CD4-positive, alpha-beta T cell treated with Interleukin-1 beta for 1 hour (primary cell): ENCODE measurements at regions not wholly inside any gene's neighbourhood (a gene's known extent, or its start where the extent isn't known, plus 50 kb on each side); places are given as distances from the start of the nearest gene placed in this dataset.
"Not testable (repeated sequence)": the region's sequence is repeated elsewhere in the genome, so short reads cannot be mapped to it uniquely, and the experiment has no call there.

Source experiments
- DNase-seq, 2 donors: peaks; one replicate each; pipeline ENCODE4 v3.0.0-alpha.2; 2020 to 2022

DNA sequence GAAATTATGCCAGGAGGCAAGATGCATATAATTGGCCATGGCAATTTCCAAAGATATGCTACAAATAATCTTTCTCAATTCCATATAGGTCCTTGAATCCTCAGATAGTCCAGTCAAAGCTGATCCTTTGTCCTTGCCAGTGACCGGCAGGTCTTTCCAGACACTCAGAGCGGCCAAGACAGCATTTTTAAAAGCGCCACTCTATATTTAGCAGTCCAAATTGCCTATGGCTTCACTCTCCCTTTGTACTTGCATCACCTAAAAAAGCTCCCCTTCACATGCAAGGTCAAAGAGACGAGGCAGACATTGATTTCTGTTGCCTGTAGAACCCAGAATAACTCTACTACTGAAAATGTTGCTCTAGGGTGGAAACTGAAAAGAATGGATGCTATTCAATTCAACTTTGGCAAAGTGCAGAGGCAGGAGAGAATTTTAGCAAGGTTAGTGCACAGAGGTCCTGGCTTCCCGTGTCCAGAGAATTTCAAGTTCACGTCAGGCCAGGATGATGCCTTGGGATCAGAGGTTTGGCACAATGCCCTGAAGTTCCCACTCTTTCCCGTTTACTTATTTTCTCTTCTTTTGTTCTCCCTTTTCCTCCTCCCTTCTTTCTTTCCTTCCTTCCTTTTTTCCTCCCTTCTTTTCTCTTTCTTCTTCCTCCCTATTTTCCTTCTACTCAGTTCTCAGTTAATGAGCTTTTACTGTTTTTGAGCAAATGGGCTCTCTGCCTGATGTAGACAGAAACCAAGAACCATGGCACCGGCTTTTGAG lies 108.5 kb downstream of the KCNK1 start:
- no peak for DNase-seq

- DNase-seq: no peak
Measured at GRCh38 chr1:233723387-233723786, 109.5 kb downstream of the KCNK1 start.

- not testable (repeated sequence) for DNase-seq
Measured at GRCh38 chr1:233724131-233724631, 110.3 kb downstream of the KCNK1 start.

DNA sequence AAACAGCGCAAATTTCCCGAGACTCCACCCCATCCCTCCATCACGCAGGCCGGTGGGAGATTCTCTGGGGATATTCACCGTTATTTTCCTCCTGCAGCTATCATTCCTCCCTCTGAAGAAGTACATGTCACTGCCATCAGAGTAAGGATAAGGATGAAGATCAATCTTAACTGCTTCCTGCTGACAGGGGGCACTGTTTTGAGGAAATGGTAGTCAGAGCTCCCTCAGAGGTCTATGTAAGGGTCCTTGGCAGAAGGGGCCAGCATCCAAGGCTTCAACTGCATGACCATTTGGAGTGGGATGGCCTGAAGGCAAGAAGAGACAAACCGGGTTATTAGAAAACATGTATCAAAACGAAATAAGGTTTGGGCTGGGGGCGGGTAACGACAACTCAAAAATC lies 111.5 kb downstream of the KCNK1 start:
- DNase-seq: no peak

- no peak for DNase-seq
Measured at GRCh38 chr1:233728721-233729120, 114.8 kb downstream of the KCNK1 start.

GRCh38 chr1:233730380-233730779 lies 116.5 kb downstream of the KCNK1 start:
- no peak for DNase-seq

- no peak for DNase-seq
Measured at GRCh38 chr1:233730809-233731208, 116.9 kb downstream of the KCNK1 start.

GRCh38 chr1:233732206-233732605 lies 118.3 kb downstream of the KCNK1 start:
- no peak for DNase-seq

GRCh38 chr1:233734456-233734855 lies 120.5 kb downstream of the KCNK1 start:
- DNase-seq: no peak

GRCh38 chr1:233735331-233735730 lies 121.4 kb downstream of the KCNK1 start:
- DNase-seq: no peak

- DNase-seq: no peak
Measured at GRCh38 chr1:233735847-233736246, 121.9 kb downstream of the KCNK1 start.

DNA sequence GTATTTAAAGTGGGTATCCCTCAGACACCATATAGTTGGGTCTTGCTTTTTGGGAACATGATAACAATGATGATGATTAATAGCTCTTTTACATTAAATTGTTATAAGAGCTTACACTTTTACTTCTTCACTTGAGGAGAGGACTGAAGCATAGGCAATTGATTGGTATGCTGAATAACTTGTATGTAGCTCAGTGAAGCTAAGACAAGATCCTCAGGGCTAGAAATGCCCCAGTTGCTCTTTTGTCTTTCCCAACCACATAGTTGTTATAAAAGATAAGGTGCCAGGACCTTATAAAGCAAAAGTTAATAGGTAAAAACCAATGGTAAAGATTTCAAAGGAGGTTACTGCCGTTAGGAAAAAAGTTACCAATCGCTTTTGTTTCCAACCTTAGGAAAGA lies 123.4 kb downstream of the KCNK1 start:
- DNase-seq: no peak

- no peak for DNase-seq
Measured at GRCh38 chr1:233738396-233738795, 124.5 kb downstream of the KCNK1 start.

DNA sequence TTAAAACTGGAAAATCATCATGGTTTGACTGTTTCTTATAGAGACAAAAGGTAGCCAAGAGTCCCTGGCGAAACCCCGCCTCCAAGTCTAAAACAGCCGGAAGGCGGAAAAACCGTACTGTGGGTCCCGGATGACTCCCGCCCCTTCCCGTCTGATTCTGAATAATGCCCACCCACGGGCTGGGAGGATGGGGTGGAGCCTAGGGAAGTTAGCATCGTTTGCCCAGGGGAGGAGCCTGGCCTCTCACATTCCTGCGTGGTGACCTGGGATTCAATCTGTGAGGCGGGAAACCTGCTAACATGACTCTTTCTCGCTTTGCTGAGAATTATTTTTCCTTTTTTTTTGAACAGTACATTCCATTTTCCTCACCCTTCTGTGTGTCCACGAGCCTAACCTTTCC lies 124.9 kb downstream of the KCNK1 start:
- no peak for DNase-seq

- no peak for DNase-seq
Measured at GRCh38 chr1:233744779-233745513, 131.0 kb downstream of the KCNK1 start.

- DNase-seq: no peak
Measured at GRCh38 chr1:233750139-233750538, 136.2 kb downstream of the KCNK1 start.

GRCh38 chr1:233759665-233760064 lies 144.8 kb upstream of the SLC35F3 start:
- DNase-seq: no peak

DNA sequence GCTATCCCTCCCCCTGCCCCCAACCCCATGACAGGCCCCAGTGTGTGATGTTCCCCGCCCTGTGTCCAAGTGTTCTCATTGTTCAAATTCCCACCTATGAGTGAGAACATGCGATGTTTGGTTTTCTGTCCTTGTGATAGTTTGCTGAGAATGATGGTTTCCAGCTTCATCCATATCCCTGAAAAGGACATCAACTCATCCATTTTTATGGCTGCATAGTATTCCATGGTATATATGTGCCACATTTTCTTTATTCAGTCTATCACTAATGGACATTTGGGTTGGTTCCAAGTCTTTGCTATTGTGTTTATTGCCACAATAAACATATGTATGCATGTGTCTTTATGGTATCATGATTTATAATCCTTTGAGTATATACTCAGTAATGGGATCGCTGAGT lies 140.2 kb upstream of the SLC35F3 start:
- not testable (repeated sequence) for DNase-seq

GRCh38 chr1:233777566-233777965 lies 126.9 kb upstream of the SLC35F3 start:
- no peak for DNase-seq

DNA sequence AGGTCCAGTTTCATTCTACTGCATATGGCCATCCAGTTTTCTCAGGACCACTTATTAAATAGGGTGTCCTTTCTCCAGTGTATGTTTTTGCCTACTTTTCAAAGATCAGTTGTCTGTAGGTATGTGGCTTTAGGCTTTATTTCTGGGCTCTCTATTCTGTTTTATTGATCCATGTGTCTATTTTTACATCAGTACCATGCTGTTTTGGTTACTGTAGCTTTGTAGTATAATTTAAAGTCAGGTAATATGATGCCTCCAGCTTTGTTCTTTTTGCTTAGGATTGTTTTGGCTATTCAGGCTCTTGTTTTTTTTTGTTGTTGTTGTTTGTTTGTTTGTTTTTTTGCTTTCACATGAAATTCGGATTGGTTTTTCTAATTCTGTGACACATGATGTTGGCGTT lies 124.4 kb upstream of the SLC35F3 start:
- no peak for DNase-seq

DNA sequence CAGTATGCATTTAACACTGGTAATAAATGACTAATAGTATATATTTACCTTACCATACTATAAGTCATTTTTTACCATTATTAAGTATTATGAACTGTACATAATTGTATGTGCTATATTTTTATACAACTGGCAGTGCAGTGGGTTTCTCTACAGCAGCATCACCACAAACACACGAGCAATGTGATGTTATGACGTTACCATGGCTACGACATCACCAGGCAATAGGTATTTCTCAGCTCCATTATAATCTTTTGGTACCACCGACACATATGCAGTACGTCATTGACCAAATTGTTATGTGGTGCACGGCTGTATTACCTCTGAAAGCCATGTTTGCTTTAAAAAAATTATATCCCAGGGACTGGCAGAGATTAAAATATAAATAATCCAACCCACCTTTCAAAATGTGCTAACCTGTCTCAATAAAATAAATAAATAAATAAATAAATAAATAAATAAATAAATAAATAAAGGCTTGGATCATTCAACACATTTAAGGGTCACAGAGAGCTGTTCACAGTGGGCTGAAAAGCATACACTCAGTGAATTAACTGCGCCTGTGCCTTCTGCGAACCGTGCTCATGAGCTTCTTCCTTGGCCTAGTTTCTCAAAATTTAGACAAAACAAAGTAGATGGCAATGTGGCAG lies 121.4 kb upstream of the SLC35F3 start:
- DNase-seq: no peak

- DNase-seq: no peak
Measured at GRCh38 chr1:233787599-233787998, 116.9 kb upstream of the SLC35F3 start.

DNA sequence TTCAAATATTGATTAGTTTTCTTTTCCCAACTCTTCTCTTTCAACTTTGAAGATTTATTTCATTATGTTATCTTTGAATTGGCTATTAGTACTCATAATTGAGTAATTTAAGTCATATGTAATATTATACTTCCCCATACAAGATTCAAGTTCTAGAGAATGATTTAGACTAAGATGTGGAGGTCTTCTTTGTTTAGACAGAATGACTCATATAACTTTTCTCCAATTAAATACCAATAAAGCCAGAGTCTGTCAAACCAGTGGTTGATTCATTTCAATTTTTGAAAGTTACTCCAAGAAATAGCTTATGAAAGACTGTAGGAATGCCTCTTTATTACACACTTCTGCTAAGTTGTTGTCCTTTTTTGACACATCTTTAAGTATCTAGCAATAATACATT lies 115.8 kb upstream of the SLC35F3 start:
- DNase-seq: no peak

DNA sequence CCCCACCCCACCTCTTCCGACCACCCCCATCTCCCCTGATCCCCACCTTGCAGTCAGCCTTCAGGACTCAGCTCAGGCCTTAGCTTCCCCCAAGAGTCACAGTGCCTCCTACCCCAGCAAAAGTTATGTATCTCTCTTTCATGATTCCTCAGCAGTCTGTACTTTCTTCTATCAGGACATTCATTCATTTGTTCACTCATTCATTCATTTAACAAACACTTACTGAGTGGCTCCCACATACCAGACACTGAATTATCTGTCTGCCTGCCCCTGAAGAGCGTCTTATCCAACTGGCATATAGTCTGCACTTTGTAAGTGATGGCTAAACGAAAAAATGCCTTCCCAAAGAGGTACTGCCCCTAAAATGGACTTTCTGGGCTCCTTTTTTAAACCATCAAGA lies 114.4 kb upstream of the SLC35F3 start:
- DNase-seq: no peak
